Stomach (tissue), 8 donors: ENCODE measurements at regions not wholly inside any gene's neighbourhood (a gene's known extent, or its start where the extent isn't known, plus 50 kb on each side); places are given as distances from the start of the nearest gene placed in this dataset.

Experiments
- DNase-seq, 2 donors: peaks; one replicate each; pipeline versions ENCODE4 v3.0.0 to v3.0.0-alpha.2; 2013 to 2019
- H3K27ac ChIP-seq, 5 donors: fragments of 200-600 bp in 4 of 5; sonication (generic) in 4 of 5; one replicate each; pipeline ENCODE4 v1.5.1; 2013 to 2019; ENCODE audit warnings: mild to moderate bottlenecking in 1 of 5, moderate library complexity in 1 of 5
- H3K27me3 ChIP-seq, 3 donors: fragments of 200-600 bp; sonication (generic); one replicate each; pipeline ENCODE4 v1.5.1; 2017 to 2019; ENCODE audit warnings: mixed run types in 1 of 3
- H3K36me3 ChIP-seq, 4 donors: fragments of 200-600 bp; sonication (generic); 1 replicate in 3 of 4; 2 replicates in 1 of 4; pipeline ENCODE4 v1.5.1; 2016 to 2019
- H3K4me1 ChIP-seq, 4 donors: fragments of 200-600 bp; sonication (generic); one replicate each; pipeline ENCODE4 v1.5.1; 2016 to 2019
- H3K4me3 ChIP-seq, 4 donors: fragments of 200-600 bp; sonication (generic) in 3 of 4; one replicate each; pipeline ENCODE4 v1.5.1; 2016 to 2019; ENCODE audit warnings: mild to moderate bottlenecking in 1 of 4
- H3K9me3 ChIP-seq, 4 donors: fragments of 200-600 bp; sonication (generic); one replicate each; pipeline ENCODE4 v1.5.1; 2016 to 2019
- CTCF ChIP-seq, 7 experiments: fragments of 450-650 bp in 4 of 7; fragments of 200-600 bp in 3 of 7; sonication (generic) in 3 of 7; IDR thresholded peaks; one replicate each; pipeline ENCODE4 v1.5.1; 2016 to 2019; ENCODE audit warnings: antibody characterized with exemption in 7 of 7, control low read depth in 2 of 7, mild to moderate bottlenecking in 1 of 7
- EP300 ChIP-seq: sonication (generic); formaldehyde crosslinking; IDR thresholded peaks from one replicate; pipeline ENCODE4 v1.6.1; 2017; ENCODE audit warnings: antibody characterized with exemption
- POLR2A ChIP-seq, 4 donors: fragments of 450-650 bp; IDR thresholded peaks; one replicate each; pipeline ENCODE4 v1.6.1; 2016; ENCODE audit warnings: antibody characterized with exemption in 4 of 4, control low read depth in 2 of 4, mild to moderate bottlenecking in 1 of 4, moderate library complexity in 1 of 4
- POLR2AphosphoS5 ChIP-seq, 3 donors: sonication (generic); formaldehyde crosslinking; IDR thresholded peaks; one replicate each; pipeline ENCODE4 v1.6.1; 2016; ENCODE audit warnings: antibody characterized with exemption in 3 of 3
- WGBS, 5 donors: extraction: QIAGEN DNeasy Blood & Tissue Kit in 3 of 5; methylation state at CpG; one replicate each; pipeline versions ENCODE4 v1.1.5 to v1.1.7; 2013 to 2018; 5-methylcytosine and 5-hydroxymethylcytosine counted together
- intact Hi-C: fragments of 100-400 bp; cut with DNase I; formaldehyde crosslinking; loops from one replicate; pipeline ENCODE4 v1.15.1; 2023; ENCODE audit warnings: low total_unique reads
- donor health status: healthy with polysubstance abuse.
- donor health status: Bipolar disorder and iron deficiency.
- donor health status: healthy.

DNA sequence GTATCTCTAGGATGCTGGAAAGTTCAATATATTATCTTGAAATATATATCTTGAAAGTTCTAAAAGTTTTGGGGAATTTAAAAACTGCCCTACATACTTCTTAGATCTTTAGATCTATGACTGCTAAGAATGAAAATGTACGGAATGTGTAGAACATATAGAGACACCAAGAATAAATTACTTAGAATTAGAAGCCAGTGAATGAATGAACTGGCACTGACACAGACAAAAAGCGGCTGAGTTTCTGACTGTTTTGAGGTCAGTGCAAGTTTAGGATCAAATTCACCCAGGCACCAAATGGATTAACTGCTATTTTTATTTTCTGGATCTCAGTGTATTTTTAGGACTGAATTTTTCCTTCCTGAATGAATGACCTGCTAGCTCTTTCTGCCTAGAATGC, 411.2 kb downstream of the KCTD12 start:
- intact Hi-C loops: loop anchor here (10.0 kb wide), 3 partner anchors 420 to 790 kb away; no protein-coding TSS in a partner anchor
- 56 to 81% (median 80%) methylated on average over 2 of the region's 2 CpGs for WGBS, 5 donors

GRCh38 chr13:76474356-76474755, 411.8 kb downstream of the KCTD12 start:
- Histone ChIP-seq H3K4me1 (peaks cover 0 to 5% (median 0%) of the 10 kb centered on the region in 4 donors), H3K4me3 (no peak overlapping the region), H3K27me3 (no peaks in the 10 kb centered on the region), H3K9me3 (no peaks in the 10 kb centered on the region), H3K36me3 (no peaks in the 10 kb centered on the region), H3K27ac (no peak overlapping the region)
- 65 to 73% (median 69%) methylated on average over 1 of the region's 1 CpG for WGBS, 5 donors
- peak in 1 of 2 donors; percentile 30 for DNase-seq
- TF ChIP-seq EP300 (no peak), CTCF (IDR thresholded peaks at IDR 0.05) (no peak), POLR2AphosphoS5 (IDR thresholded peaks at IDR 0.05) (no peak), POLR2A (IDR thresholded peaks at IDR 0.05) (no peak)
- intact Hi-C loops: loop anchor here (10.0 kb wide), 3 partner anchors 420 to 790 kb away; no protein-coding TSS in a partner anchor

More for the DNA sequence above, 411.2 kb downstream of the KCTD12 start:
- no peak overlapping the region for H3K4me3 ChIP-seq
- TF ChIP-seq POLR2AphosphoS5 (IDR thresholded peaks at IDR 0.05) (no peak), CTCF (IDR thresholded peaks at IDR 0.05) (no peak), POLR2A (IDR thresholded peaks at IDR 0.05) (no peak), EP300 (no peak)
- no peak for DNase-seq
- H3K27me3 ChIP-seq: no peaks in the 10 kb centered on the region
- H3K9me3 ChIP-seq: no peaks in the 10 kb centered on the region
- no peaks in the 10 kb centered on the region for H3K36me3 ChIP-seq
- no peak overlapping the region for H3K27ac ChIP-seq
- peaks cover 0 to 5% (median 0%) of the 10 kb centered on the region in 4 donors for H3K4me1 ChIP-seq

GRCh38 chr13:76473552-76474134, 412.6 kb downstream of the KCTD12 start:
- no peak for TF ChIP-seq POLR2AphosphoS5 (IDR thresholded peaks at IDR 0.05)
- TF ChIP-seq CTCF (IDR thresholded peaks at IDR 0.05): peak in 6 of 7 experiments; percentile 49 to 93 (median 84)
- no peak for TF ChIP-seq POLR2A (IDR thresholded peaks at IDR 0.05)
- TF ChIP-seq EP300: no peak
- H3K36me3 ChIP-seq: no peaks in the 10 kb centered on the region
- intact Hi-C loops: loop anchor here (10.0 kb wide), 3 partner anchors 421 to 789 kb away; no protein-coding TSS in a partner anchor
- H3K9me3 ChIP-seq: no peaks in the 10 kb centered on the region
- H3K4me3 ChIP-seq: no peak overlapping the region
- peak; percentile 74 to 93 for DNase-seq
- no peaks in the 10 kb centered on the region for H3K27me3 ChIP-seq
- no peak overlapping the region for H3K27ac ChIP-seq
- peaks cover 0 to 5% (median 0%) of the 10 kb centered on the region in 4 donors for H3K4me1 ChIP-seq

- H3K9me3 ChIP-seq: no peaks in the 10 kb centered on the region
- H3K4me1 ChIP-seq: peaks cover 0 to 5% (median 0%) of the 10 kb centered on the region in 4 donors
- WGBS, 5 donors: 79 to 90% (median 86%) methylated on average over 2 of the region's 2 CpGs
- no peak for DNase-seq
- no peak overlapping the region for H3K27ac ChIP-seq
- no peaks in the 10 kb centered on the region for H3K27me3 ChIP-seq
- intact Hi-C loops: loop anchor here (10.0 kb wide), 3 partner anchors 422 to 788 kb away; no protein-coding TSS in a partner anchor
- H3K4me3 ChIP-seq: no peak overlapping the region
- no peaks in the 10 kb centered on the region for H3K36me3 ChIP-seq
- TF ChIP-seq POLR2AphosphoS5 (IDR thresholded peaks at IDR 0.05) (no peak), POLR2A (IDR thresholded peaks at IDR 0.05) (no peak), CTCF (IDR thresholded peaks at IDR 0.05) (no peak)
Measured at GRCh38 chr13:76472916-76473315, 413.3 kb downstream of the KCTD12 start.
